ENCODE measurements at regions not wholly inside any gene's neighbourhood (a gene's known extent, or its start where the extent isn't known, plus 50 kb on each side); places are given as distances from the start of the nearest gene placed in this dataset.

DNA sequence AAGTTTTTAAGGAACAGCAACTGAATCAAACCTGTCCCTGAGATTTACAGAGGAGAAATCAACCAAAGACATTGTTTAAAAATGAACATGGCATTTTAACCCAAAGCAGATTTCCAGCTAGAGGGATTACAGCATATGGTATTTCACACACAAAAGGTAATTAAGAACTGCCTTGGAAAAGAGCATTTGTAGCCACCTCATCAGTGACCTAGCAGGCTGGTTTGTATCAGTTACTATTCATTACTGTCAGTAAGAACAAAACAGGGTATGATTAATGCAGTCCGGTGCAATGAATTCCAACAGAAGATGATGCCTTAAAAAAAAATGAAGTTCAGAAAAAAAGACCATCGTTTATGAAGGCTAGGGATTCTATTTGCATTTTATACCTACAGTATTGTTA lies 219.9 kb downstream of the CHD9NB start:
- H3K9me3 ChIP-seq = no peaks in the 10 kb centered on the region
- H3K27me3 ChIP-seq = peaks cover 9% of the 10 kb centered on the region
- no peaks in the 10 kb centered on the region for H3K36me3 ChIP-seq
- DNase-seq = no peak
- H3K4me3 ChIP-seq = no peak overlapping the region

DNA sequence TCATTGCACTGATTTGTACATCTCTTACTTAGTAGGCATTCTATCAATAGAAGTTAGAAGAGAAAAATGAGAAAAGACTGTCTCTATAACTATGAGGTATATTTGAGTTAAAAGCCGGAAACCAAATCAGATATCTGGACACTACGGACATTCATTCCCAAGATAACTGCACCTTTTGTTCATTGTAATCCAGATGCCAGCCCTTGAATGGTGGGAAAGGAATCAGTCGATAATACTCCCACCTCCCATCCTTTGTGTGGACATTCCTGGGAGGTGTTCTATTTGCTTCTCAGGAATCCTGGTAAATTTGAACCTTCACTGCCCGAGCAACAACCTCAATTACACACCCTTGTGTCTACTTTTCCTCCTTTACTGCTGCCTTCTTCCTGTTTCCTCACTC lies 225.2 kb downstream of the CHD9NB start:
- Histone ChIP-seq H3K4me3 (no peak overlapping the region), H3K9me3 (no peaks in the 10 kb centered on the region), H3K27me3 (peaks cover 6% of the 10 kb centered on the region), H3K36me3 (no peaks in the 10 kb centered on the region)
- no peak for DNase-seq

DNA sequence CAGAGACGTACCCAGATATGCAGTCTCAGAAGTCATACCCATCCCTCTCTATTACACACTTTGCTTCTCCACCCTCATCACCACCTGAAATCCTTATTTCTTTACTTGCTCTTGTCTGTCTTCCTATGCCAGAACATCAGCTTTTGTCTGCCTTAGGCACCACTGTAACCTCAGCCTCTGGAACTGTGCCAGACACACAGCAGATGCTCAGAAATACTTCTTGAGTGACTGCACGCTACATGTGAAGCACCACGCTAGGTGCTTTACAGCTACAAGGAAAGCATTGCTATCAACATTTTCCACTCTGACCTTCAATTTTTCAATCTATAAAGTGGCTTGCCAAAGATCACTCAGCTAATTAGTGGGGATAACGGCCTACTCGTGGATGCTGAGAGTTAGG lies 226.8 kb downstream of the CHD9NB start:
- no peak overlapping the region for H3K4me3 ChIP-seq
- no peaks in the 10 kb centered on the region for H3K9me3 ChIP-seq
- no peaks in the 10 kb centered on the region for H3K36me3 ChIP-seq
- peaks cover 13% of the 10 kb centered on the region for H3K27me3 ChIP-seq
- DNase-seq = peak; percentile 20

DNA sequence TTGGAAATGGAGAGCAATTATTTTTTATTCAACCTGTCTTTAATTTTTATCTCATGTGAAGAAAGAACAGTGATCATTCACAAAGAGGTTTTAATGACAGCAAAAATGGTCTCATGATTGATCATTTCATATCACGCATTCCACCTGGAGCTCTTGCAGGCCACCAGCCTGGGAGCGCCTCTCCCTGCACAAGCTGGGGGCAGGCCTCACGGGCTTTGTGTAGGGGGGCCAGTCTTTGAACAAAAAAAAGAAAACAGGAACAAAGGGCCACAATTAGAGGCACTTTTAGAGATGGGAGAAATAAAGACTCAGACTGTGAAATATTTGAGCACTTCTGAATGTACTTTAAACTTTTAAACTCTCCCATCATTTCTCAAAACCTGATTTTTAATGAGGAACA lies 232.9 kb downstream of the CHD9NB start:
- no peak overlapping the region for H3K4me3 ChIP-seq
- no peaks in the 10 kb centered on the region for H3K36me3 ChIP-seq
- peaks cover 10% of the 10 kb centered on the region for H3K27me3 ChIP-seq
- no peak for DNase-seq
- H3K9me3 ChIP-seq = no peaks in the 10 kb centered on the region

DNA sequence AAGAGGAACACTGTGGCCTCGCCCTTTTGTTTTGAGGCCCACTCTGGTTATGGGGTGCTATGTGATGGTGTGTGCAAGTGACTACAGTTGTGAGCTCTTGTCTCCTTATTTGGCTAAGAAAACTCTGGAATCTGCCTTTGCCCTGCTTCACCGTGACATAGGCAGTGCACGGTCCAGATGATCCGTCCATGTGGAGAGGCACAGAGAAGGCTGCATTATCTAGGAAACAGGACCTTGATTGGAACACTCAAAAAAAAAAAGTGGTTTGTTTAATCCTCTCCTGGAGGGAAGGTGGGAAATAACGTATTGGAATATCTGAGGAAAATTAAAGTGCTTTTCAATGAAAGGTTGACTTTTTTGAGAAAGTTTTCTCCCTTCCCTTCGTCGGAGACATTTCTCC lies 233.3 kb downstream of the CHD9NB start:
- no peak for DNase-seq
- Histone ChIP-seq H3K36me3 (no peaks in the 10 kb centered on the region), H3K27me3 (peaks cover 10% of the 10 kb centered on the region), H3K9me3 (0 out of 2 replicates have a peak, but pooled peaks cover 1% of the 10 kb centered on the region), H3K4me3 (no peak overlapping the region)

DNA sequence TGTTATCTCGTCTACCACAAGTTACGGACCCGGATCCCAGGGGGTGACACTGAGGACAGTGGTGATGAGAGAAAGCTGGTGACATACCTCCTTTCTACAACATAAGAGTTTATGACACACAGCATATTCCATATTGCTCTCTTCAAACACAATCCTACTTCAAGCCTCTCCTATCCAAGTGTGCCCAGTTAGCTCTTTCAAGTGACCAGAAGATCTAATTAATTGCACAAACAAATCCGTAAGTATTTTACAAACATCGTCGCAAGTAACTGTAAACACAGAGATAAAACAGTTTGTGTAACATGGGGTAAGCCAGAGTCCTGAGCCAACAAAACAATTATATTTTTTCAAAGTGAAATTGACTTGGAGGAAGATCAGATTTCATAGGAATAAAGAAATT lies 235.0 kb downstream of the CHD9NB start:
- H3K4me3 ChIP-seq = no peak overlapping the region
- peaks cover 10% of the 10 kb centered on the region for H3K27me3 ChIP-seq
- no peak for DNase-seq
- peaks cover 2% of the 10 kb centered on the region; the same call in 1 of the 2 replicates for H3K9me3 ChIP-seq
- no peaks in the 10 kb centered on the region for H3K36me3 ChIP-seq

DNA sequence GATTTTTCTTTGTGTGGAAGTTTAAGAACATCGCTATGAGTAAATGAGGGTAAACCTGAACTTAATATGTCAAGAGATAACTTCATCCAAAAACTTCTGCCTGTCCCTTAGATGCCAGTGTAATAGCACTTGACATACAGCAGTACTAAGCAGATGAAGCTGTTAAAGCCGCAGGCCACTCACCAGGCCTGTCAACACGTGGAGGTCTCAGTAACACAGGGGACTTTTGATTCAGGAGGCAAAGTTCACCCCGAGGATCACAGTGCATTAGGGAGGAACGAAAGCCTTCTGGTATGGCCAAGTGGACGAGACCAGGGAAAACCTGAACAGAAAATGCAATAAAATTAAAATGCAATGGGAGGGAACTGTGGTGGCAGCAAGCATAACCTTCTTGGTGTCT lies 235.7 kb downstream of the CHD9NB start:
- Histone ChIP-seq H3K9me3 (peaks cover 6% of the 10 kb centered on the region), H3K27me3 (peaks cover 7% of the 10 kb centered on the region), H3K36me3 (no peaks in the 10 kb centered on the region), H3K4me3 (no peak overlapping the region)
- DNase-seq = no peak

DNA sequence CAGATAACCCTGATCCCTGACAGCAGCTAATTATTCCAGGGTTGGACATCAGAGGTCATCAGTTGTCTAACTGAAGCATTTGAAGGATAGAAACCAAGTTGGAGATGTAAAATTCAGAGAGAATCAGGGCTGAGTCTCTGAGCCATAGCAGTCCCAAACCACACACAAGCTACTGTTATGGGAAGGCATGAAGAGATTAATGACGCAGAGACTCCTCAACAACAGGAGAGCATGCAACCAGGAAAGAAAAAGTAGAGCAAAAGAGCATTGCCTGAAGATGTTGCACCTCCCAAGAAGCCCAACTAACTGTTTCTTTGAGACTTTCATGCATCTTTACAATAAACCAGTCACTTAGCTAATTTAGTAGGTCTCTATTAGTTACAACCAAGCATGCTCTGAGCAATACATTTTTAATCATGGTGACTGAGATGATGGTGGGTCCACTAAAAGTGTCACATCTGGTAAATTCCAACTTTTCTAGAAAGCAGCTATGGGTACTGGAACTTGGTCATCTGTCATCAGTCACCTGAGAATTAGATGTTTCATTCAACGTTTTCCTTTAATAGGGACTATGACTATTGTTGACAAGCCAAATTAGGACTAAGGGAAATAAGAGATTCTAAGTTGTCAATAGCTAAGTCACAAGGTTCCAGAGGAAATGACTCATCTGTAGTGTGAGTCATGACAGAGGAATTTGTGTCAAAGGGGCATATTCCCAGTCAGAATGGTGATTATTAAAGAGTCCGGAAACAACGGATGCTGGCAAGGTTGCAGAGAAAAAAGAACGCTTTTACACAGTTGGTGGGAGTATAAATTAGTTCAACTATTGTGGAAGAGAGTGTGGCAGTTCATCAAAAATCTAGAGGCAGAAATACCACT lies 239.8 kb downstream of the CHD9NB start:
- Histone ChIP-seq H3K27me3 (no peaks in the 10 kb centered on the region), H3K36me3 (no peaks in the 10 kb centered on the region), H3K9me3 (peaks cover 10% of the 10 kb centered on the region), H3K4me3 (no peak overlapping the region)
- peak; percentile 46 for DNase-seq

DNA sequence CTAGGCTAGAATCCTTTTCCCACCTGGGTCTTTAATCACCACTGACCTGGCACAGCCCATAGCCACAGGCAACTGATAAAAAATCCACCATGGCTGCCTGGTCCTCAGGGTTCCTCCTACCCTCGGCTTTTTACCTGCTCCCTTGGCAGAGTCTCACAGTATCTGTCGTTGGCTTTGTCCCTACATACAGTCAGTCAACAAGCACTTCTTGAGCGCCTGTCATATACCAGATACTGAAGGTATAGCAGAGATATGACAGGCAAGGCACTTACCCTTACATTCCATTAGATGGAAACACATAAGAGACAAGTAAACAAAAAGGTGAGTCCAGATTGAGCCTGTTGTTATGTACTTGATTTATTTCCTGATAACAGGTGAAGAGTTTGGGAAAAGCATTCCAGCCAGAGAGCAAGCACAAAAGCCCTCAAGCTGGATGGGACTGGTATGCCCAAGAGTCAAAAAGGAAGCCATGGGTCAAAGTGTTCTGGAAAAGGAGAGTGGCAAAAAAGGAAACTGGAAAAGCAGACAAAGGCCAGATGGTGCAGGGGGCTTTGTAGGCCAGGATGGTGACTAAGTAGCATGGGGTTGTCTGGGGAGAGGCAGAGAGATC lies 247.0 kb downstream of the CHD9NB start:
- Histone ChIP-seq H3K36me3 (no peaks in the 10 kb centered on the region), H3K27me3 (no peaks in the 10 kb centered on the region; the same call in 1 of the 2 replicates), H3K9me3 (peaks cover 4% of the 10 kb centered on the region), H3K4me3 (no peak overlapping the region)
- DNase-seq = no peak

DNA sequence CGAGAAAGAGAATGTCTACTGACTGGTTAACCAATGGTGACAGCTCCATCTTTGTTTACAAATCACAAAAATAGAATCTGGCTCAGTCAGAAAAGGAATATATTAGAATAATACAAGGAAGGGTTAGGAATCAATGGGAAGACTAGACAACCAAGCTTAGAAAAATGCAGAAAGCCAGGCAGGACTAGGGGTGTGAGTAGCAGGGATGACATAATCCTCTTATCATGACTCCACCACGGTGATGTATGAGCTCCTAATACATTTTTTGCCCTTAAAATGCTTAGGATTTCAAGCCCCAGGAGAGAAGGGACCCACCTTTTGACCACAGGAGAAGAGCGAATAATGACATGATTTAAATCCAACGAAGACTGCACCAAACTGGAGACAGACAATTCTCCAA lies 252.3 kb downstream of the CHD9NB start:
- H3K36me3 ChIP-seq = no peaks in the 10 kb centered on the region
- no peak for DNase-seq
- no peak overlapping the region for H3K4me3 ChIP-seq
- peaks cover 2% of the 10 kb centered on the region; the same call in 1 of the 2 replicates for H3K27me3 ChIP-seq
- H3K9me3 ChIP-seq = no peaks in the 10 kb centered on the region

DNA sequence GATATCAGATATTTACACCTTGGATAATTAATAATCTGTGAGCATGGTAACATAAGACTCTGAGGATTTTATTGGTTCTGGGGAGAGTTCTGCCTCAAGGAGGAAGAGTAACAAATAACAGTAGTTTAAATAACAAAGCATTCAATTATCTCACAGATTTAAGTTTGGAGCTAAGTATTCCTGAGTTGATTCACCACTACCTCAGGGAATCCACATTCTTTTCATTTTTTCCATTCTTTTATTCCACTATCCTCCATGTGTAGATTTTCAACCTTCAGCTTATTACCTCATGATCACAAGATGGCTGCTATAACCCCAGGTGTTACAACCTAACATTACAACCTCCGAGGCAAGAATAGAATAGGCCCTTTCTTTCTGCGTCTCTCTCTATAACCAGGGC lies 252.2 kb upstream of the TOX3 start:
- H3K9me3 ChIP-seq = no peaks in the 10 kb centered on the region
- H3K4me3 ChIP-seq = no peak overlapping the region
- DNase-seq = no peak
- no peaks in the 10 kb centered on the region for H3K36me3 ChIP-seq
- 0 out of 2 replicates have a peak, but pooled peaks cover 2% of the 10 kb centered on the region for H3K27me3 ChIP-seq

DNA sequence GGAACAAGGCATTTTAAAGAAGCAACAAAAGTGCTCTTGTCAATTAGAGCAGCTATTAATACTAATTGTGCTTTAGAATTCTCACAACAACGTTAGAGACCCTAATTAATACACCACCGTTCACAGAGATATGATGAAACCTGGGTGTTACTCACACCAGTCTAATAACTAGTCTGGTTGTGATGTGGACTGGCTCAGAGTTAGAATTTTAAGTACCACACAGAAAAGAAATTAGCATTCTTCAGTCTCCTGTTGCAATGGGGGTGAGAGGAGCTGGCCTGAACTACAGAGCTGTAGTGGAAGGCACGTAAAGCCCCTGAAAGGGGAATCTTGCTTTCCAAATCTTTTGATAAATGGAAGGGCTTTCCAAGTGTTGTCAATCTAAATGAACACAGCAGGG lies 240.8 kb upstream of the TOX3 start:
- Histone ChIP-seq H3K4me3 (no peak overlapping the region), H3K36me3 (no peaks in the 10 kb centered on the region), H3K27me3 (peaks cover 2% of the 10 kb centered on the region; the same call in 1 of the 2 replicates), H3K9me3 (peaks cover 2% of the 10 kb centered on the region; the same call in 1 of the 2 replicates)
- no peak for DNase-seq

DNA sequence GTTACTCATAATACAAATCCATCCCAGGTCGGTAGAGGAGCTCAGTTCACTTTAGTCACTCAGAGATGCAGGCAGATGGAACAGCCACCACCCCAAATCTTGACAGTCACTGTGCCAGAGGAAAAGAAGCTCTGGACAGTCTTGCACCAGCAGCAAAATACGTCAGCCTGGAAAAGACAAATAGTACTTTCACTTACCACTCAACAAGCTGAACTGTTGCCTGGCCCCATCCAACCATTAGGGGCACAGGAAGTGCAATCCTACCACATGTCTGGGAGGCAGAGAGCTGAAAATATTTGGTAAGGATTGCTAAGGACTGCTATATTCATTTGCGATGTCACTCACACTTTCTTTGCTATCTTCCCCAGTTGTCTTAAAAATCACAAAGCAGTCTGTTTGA lies 239.1 kb upstream of the TOX3 start:
- Histone ChIP-seq H3K9me3 (peaks cover 2% of the 10 kb centered on the region; the same call in 1 of the 2 replicates), H3K27me3 (peaks cover 2% of the 10 kb centered on the region; the same call in 1 of the 2 replicates), H3K36me3 (no peaks in the 10 kb centered on the region), H3K4me3 (no peak overlapping the region)
- peak; percentile 33 for DNase-seq

DNA sequence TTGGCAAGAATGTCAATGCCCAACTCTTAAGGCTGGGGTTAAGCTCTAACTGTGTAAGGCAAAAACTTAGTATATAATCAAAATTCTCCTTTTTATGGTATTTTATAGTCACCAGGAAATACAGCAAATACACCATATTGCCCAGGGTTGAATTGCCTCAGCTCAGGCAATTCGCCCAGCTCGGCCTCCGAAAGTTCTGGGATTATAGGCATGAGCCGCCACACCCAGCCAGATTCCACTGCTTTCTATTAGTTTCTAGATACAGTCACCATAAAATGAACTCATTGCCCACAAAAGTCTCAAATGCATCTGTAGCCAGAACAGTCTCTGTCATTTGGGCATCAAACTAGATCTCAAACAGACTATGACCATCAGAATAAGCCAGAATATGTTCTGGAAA lies 238.7 kb upstream of the TOX3 start:
- Histone ChIP-seq H3K9me3 (peaks cover 2% of the 10 kb centered on the region; the same call in 1 of the 2 replicates), H3K27me3 (peaks cover 2% of the 10 kb centered on the region; the same call in 1 of the 2 replicates), H3K36me3 (no peaks in the 10 kb centered on the region), H3K4me3 (no peak overlapping the region)
- peak; percentile 14 for DNase-seq

DNA sequence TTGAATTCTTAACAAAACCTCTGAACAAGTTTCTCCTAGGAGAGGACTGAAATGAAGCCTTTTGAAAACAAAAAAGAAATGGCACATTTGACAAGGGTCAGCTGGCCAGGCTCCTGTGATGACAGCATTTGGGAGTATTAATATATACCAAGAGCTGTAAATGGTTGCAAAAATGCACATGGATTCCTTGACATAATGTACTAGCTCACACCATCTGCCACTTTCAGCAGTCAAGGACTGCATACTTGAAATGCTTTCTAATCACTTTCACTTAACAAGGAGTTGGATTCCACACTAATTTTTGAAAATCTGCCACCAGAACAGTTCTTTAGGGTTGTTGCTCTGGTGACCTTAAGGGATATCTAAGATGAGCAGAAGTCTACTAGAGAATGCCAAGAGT lies 236.7 kb upstream of the TOX3 start:
- Histone ChIP-seq H3K27me3 (peaks cover 2% of the 10 kb centered on the region; the same call in 1 of the 2 replicates), H3K9me3 (no peaks in the 10 kb centered on the region), H3K36me3 (no peaks in the 10 kb centered on the region), H3K4me3 (no peak overlapping the region)
- DNase-seq = no peak

DNA sequence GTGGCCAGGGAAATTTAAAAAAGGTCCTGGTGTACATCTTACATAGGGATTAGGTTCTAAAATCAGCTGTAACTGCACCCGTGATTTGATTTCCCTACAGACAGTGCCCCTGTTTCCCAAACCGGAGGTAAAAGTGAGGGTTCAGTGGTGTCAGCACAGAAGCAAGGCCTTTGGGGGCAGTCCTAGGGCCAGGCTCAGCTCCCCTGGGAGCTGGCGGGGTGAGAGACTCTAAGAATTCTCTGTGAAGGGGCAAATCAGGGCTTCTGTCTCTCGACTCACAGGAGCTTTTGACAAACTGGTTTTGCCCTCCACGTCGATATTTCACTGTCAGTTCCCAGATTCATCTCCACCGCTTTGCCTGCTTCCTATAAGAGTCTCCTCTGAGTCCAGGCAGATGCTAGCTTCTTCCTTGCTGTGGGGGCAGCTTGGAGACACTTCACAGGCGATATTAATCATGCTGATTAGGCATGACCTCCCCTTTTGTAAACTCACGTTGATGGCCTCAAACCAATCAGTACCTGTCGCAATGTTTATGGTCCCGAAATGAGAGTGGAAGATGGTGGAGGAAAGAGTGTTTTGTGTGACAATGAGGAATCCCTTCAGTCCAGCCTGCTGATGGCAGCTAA lies 234.2 kb upstream of the TOX3 start:
- H3K36me3 ChIP-seq = no peaks in the 10 kb centered on the region
- no peaks in the 10 kb centered on the region for H3K9me3 ChIP-seq
- peaks cover 14% of the 10 kb centered on the region for H3K27me3 ChIP-seq
- no peak overlapping the region for H3K4me3 ChIP-seq
- no peak for DNase-seq

DNA sequence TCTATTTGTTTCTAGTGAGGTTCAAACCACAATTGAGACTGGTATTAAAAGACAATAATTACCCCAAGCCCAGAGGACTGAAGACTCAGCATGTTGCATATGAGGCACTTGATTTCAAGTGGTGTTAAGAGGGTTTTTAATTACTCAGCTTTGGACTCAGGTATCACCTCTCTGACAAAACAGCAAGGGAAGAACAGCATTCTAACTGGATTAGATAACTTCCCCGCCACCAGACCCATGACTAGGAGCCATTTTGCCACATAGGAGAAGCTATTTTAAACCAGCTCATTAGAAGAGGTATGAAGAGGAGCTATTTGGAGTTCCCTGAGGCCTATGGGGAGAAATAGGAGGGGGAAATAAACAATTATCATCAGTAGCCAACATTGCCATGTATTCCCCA lies 226.1 kb upstream of the TOX3 start:
- Histone ChIP-seq H3K4me3 (no peak overlapping the region), H3K27me3 (peaks cover 38% of the 10 kb centered on the region), H3K9me3 (no peaks in the 10 kb centered on the region; the same call in 1 of the 2 replicates), H3K36me3 (no peaks in the 10 kb centered on the region)
- DNase-seq = no peak
